Stimulated activated CD8-positive, alpha-beta memory T cell treated with anti-CD3 and anti-CD28 coated beads, Interleukin-4, amount 100 ng/mL, for 1 hour (primary cell): ENCODE measurements at regions not wholly inside any gene's neighbourhood (a gene's known extent, or its start where the extent isn't known, plus 50 kb on each side); places are given as distances from the start of the nearest gene placed in this dataset.

Source experiments
- DNase-seq, 2 donors: peaks; one replicate each; pipeline ENCODE4 v3.0.0-alpha.2; 2020; ENCODE audit warnings: low read depth in 2 of 2, low spot score in 1 of 2

DNA sequence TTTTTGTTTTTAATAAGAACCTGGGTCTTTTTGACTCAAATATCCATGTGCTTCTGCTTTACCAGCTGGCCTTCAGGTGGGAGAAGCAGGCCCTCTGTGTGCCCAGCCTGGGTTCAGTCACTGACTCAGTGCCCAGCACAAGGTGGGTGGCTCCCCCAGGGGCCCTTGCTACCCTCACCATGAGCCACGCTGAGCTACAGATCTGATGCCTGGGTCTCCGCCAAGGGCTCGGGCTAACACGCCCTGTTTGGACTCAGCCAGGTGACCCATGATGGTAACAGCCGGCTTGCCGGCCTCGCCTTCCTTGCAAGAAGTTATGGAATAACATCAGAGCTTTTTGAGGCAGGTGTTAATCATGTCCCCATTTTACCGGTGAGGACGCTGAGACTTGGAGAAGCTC is 109.5 kb upstream of the NLRP1 start:
- DNase-seq = no peak

- DNase-seq = no peak
Measured at GRCh38 chr17:5694551-5694950, 110.2 kb upstream of the NLRP1 start.

DNA sequence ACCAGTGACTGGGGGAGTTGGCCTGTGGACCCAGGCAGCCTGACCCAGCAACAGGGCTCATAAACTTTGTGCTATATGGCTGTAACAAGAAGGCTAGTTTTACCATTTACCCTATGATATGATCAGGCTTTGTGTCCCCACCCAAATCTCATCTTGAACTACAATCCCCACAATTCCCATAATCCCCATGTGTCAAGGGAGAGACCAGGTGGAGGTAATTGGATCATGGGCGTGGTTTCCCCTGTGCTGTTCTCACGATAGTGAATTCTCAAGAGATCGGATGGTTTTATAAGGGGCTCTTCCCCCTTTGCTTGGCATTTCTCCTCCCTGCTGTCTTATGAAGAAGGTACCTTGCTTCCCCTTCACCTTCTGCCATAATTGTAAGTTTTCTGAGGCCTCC is 111.2 kb upstream of the NLRP1 start:
- DNase-seq = no peak

DNA sequence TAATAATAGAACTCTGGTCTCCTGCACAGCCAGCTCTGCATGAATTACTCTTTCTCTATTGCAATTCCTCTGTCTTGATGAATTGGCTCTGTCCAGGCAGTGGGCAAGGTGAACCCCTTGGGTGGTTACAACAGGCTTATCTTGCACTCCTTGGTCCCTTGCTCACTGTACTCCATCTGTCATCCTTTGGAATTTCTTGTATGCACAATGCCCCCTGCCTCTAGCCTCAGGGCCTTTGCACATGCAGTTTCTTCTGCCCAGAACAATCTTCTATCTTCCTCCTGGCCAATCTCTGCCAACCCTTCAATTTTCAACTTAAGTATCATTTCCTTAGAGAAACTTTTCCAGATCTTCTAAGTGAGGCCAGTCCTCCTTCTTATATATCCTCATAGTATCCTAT is 114.7 kb upstream of the NLRP1 start:
- no peak for DNase-seq

DNA sequence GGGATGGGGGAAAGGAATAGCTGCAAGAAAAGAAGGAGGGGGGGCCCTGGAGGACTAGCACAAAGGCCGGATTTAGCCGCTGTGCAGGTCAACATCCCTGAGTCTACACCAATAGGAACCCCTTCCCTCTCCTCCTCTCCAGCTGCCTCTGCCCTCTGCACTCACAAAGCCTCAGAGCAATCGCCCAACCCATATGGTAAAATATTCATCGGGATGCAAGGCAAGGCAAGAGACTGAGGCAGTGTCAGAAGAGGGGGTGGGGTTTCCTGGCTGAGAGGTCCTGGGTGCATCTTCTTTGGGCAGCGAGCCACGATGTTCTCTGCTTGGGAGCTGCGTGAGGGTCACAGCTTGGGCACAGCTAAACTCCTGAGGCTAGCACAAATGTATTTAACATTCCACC is 115.5 kb upstream of the NLRP1 start:
- no peak for DNase-seq

GRCh38 chr17:5700745-5701144 is 116.4 kb upstream of the NLRP1 start:
- DNase-seq = no peak

GRCh38 chr17:5701381-5701780 is 117.1 kb upstream of the NLRP1 start:
- DNase-seq = no peak

- no peak for DNase-seq
Measured at GRCh38 chr17:5702951-5703510, 118.7 kb upstream of the NLRP1 start.

DNA sequence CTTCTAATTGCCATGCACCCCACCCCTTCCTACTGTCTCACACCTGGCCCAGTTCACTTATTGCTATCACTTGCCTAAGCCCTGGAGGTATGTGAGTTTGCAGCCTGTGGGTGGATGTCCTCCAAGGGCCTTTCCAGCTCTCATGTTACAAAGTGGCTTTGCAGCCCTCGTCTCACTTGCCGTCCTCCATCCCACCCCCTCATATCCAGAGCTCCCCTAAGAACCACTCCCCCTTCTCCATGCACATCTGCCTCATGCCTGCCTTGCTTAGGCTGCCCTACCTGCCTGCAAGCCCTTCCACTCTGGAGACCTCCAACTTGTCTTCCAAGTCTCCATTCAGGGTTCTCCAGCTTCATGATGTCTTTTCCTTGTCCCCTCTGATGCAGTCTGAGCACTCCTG is 119.4 kb upstream of the NLRP1 start:
- DNase-seq = no peak

- no peak for DNase-seq
Measured at GRCh38 chr17:5705081-5705875, 121.0 kb upstream of the NLRP1 start.

DNA sequence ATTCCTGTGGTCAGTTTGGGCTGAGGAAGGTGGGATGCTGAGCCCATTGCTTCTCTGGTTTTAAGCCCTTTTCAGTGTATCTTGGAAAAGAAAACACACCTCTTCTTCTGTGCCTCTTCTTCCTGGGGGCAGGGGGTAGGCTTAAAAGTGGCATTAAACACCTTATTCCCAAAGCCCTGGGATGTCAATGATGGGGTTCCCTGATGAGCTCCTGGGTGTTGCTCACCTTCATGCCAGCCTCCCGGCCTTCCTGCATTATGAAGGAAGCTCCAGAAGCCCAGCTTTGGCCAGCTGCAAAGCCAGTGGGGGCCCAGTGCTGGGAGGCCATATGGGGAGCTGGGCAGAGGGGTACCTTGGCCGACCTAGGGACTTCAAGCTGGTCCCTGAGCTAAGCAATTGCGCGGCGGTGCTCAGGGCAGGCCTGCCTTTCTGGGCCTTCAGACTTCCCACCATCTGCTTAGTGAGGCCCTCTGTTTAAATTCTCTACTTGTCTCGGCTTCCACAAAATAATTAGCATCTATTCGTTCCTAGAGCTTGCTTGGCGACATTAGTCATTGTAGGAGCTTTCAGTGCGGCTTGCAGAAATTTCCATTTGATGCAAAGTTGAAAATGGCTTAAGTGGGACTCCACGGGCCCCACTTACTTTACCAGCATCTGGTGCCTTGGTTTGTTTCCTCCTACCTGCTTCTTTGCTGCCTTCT is 121.7 kb upstream of the NLRP1 start:
- DNase-seq = no peak

DNA sequence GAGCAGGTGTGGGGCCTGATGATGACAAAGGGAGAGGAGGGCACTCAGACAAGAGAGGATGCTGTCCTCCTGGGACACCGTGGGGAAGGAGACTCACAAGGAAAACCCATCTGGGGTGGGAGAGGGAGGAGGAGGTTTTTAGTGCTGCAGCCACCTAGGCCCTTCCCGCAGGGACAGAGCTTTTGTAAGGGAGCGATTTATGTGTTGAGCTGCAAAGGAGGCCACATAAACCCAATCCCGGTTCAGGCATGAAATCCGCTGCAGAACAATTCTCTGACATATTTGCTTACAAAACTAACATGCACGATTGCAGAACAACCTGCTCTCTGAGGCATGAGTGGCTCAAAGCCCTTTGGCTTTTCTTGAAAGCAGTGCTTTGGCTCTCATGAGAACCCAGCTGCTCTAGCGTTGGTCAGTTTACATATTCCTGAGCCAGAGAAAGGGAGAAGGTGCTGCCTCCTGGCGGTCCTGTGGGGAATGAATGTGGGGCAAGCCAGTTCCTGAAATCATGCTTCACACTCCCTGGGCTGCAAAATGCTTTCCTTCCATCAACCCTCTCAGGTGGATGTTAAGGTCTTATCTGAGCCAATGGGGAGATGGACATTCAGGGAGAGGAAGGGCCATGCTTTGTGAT is 122.4 kb upstream of the NLRP1 start:
- DNase-seq = peak; percentile 5 to 26

- no peak for DNase-seq
Measured at GRCh38 chr17:5707482-5707881, 123.2 kb upstream of the NLRP1 start.

DNA sequence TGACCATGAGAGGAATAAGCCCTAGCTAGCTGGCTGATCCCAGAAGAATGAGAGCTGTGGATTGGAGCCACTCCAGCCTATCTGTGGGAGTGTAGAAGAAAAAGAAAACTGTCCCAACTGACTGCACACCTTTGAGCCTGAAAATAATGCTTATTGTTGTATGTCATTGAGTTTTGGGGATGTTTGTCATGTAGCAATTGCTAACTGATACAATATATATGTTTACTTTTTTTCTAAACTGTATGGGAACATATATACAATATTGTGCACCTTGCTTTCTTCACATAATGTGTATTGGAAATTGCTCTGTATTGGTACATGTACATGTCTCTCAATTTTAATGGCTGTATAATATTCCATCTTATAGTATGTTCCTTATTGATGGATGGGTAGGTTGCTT is 124.0 kb upstream of the NLRP1 start:
- no peak for DNase-seq

DNA sequence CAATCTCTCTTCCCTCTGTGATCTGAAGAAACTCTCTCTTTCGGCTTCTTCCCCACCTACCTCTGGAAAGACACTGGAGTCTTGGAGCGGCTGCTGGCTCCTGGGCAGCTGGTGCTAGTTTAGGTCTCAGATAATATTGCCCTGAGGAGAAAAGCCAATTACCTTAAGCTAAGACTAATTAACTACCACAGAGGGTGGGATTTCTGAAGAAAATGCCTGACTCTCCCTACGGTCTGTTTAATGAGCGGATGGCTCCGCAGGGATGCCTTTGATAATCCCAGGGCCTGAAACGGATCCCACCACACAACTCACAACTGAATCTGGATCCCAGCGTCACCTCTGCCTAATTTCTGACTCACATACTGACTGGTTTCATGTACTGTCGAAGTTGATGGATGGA is 127.0 kb upstream of the NLRP1 start:
- no peak for DNase-seq

DNA sequence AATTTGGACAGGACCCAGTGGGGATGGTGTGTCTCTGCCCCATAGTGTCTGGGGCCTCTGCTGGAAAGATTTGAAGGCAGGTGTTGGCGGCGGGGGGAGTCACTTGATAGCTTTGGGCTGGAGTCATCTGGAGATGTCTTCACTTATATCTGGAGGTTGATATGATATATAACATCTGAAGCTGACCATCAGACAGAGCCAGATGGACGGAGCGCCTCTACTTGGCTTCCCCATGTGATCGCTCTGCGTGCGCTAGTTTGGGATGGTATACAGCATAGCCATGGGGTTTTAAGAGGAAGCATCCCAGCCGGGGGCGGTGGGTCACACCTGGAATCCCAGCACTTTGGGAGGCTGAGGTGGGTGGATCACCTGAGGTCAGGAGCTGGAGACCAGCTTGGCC is 130.7 kb upstream of the NLRP1 start:
- DNase-seq = no peak

DNA sequence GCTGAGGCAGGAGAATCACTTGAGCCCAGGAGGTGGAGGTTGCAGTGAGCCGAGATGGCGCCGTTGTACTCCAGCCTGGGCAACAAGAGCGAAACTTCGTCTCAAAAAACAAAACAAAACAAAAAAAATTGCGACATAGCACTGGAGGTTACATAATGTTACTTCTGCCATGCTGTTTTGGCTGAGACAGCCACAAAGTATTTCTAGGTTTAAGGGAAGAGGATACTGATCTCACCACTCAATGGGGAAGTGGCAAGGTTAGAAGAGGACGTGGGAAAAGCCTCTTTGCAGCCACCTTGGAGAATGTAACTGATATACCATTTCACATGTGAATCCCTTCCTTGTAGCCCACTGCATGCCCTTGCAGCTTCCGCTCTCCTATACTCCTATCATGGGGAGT is 131.2 kb upstream of the NLRP1 start:
- no peak for DNase-seq

GRCh38 chr17:5718726-5719125 is 134.4 kb upstream of the NLRP1 start:
- DNase-seq = no peak

- no peak for DNase-seq
Measured at GRCh38 chr17:5719976-5720375, 135.7 kb upstream of the NLRP1 start.

- no peak for DNase-seq
Measured at GRCh38 chr17:5730373-5730772, 146.1 kb upstream of the NLRP1 start.

- DNase-seq = no peak
Measured at GRCh38 chr17:5740937-5741336, 156.6 kb upstream of the NLRP1 start.

GRCh38 chr17:5741810-5742209 is 157.5 kb upstream of the NLRP1 start:
- no peak for DNase-seq
